Kasumi-1 (cell line): ENCODE measurements at regions not wholly inside any gene's neighbourhood (a gene's known extent, or its start where the extent isn't known, plus 50 kb on each side); places are given as distances from the start of the nearest gene placed in this dataset.
A peak's percentile ranks its signal among the peaks of the same experiment; 100 is the strongest.

Experiments
- DNase-seq, 2 experiments: peaks; one replicate each; lab custom pipeline; 2025; lab: John Stamatoyannopoulos, UW

DNA sequence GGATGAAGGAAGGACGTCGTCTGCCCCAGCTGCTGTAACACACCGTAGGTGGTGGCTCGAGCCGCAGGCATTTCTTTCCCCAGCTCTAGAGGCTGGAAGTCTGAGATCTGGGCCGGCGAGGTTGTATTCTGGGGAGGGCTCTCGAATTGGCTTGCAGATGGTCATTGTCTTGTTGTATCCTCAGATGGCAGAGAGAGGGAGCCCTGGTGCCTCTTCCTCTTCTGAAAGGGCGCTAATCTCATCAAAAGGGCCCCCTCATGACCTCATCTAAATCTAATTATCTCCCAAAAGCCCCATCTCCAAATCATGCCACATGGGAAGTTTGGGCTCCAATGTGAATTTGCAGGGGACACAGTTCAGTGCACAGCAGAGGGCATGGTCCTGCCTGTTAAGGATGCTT lies 109.0 kb downstream of the SIK1 start:
- no peak for DNase-seq

DNA sequence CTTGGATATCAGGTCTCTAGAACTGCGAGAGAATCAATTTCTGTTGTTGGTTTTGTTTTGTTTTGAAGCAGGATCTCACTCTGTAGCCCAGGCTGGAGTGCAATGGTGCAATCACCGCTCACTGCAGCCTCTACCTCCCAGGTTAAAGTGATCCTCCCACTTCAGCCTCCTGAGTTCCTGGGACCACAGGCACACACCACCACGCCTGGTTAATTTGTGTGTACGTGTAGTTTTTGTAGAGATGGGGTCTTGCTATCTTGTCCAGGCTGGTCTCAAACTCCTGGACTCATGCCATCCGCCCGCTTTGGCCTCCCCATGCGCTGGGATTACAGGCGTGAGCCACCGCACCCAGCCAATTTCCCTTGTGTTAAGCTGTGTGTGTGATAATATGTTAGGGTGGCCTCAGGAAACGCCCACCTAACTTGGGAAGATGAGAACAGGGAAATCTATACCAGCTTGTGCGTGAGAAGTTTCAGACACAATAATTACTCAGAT lies 109.6 kb downstream of the SIK1 start:
- no peak for DNase-seq

DNA sequence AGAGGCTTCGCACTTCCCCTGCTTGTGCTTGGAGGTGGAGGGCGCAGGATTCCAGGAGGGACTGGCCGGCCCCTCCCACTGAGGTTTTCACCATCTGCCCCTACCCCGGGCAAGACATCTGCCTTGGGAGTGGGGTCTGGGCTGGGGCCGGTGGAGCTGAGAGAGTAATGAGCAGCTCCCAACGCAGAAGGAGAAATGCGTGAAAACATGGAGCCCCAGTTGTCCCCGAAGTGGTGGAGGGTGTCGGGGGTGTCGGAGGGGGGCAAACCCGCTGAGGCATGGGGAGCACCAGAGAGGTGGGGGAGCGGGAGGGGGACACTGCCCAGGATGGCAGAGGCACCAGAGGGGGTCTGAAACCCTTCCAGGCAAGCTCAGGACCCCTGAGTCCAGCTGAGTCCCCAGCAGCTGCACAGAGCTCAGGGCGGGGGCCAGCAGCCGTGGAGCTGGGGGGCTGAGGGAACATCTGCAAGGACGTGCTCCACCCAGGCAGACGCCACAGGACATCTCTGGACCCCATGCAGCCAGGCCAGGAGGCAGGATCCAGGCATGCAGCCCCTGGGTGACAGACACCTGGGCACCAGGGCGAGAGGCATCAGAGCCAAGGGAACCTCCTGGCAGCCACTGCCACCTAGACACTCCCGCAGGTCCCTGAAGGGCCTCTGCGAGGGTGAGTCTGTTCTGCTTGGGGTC lies 110.6 kb downstream of the SIK1 start:
- no peak for DNase-seq

DNA sequence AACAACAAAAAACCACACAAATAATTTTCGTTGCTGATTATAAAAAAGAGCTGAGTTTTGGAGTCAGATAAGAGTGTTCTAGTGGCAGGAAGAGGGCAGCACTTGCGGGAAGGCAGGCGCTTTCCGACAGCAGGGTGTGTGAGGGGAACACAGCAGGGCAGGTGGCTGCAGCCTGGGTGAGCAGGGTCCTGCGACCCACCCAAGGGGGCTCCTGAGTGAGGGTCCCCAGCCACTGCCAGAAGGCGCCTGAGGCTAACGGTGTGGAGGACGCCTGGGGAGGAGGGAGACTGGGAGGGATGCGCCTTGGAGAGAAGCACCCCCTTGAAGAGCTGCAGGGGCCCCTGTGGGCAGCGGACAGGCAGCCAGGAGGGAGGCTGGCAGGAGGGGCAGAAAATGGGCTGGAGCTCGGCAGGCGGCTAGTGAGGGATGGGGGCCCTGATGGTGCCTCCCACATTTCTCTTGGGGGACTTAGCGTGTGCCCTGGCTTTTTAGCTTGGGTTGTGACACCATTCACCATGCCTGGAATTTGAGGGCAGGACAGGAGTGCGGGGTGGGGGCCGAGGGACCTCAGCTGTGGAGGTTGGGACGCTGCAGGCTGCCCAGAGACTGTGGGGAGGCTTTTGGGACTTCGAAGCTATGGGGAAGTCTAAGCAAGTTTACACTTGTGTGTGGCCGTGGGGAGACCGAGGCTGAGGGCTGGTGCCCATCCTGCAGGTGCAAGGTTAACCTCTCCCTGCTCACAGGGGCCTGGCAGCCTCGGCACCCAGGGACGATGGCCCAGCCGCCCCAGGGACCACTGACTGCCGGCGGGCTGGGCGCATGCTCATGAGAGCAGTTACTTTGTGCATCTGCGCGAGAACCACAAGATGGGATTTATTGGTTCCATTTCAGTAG lies 111.4 kb downstream of the SIK1 start:
- DNase-seq: peak; percentile 21 to 29

DNA sequence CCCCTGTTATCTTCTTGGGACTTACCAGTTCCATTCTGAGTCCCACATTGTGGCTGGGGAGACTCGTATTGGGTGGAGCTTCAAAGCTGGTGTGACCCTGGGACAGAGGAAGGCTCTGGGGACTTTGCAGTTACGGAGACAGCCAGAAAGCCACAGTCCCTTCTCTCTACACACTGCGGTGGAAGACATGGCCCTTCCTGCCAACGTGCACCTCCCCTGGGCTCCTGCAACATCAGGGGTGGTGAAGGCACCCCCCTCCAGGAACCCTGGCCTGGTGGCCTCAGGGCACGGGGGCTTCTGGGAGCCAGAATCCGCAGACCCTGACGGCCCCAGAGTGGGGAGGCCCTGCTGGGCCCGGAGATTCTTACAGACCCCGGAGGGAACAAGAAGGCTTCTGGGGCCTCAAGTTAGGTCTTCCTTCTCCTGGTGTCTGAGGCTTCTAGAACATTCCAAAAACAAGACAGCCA lies 113.0 kb downstream of the SIK1 start:
- no peak for DNase-seq

DNA sequence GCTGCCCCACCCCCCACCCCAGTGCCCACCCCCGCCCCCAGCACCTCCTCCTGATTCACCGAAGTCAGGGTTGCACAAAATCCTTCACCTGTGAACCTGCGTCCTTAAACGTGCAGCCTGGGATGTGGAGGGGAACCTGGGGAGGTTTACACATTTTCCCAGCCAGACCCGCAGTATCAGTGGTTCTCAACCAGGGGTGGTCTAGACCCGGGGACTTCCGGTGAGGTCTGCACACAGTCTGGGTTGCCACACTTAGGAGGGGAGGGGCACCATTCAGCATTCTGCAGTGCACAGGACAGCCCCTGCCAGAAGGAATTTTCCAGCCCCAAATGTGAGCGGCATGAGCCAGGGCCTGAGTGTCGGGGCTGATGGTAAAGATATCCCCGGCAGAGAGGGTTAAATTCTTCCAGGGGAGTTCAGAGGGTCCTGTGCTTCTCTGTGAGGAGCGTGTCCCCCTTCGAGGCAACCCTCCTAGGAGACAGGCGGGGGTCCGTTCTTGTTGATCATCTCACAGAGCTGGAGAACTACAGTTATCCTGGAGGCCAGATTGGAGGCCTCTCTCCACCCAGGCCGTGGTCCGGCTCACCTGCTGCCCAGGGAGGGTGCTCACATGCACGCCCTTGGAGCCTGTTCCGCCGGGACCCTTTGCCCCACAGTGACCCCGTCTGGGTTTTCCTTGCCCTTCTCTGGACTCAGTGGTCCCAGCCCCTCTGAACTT lies 113.6 kb downstream of the SIK1 start:
- DNase-seq: no peak

DNA sequence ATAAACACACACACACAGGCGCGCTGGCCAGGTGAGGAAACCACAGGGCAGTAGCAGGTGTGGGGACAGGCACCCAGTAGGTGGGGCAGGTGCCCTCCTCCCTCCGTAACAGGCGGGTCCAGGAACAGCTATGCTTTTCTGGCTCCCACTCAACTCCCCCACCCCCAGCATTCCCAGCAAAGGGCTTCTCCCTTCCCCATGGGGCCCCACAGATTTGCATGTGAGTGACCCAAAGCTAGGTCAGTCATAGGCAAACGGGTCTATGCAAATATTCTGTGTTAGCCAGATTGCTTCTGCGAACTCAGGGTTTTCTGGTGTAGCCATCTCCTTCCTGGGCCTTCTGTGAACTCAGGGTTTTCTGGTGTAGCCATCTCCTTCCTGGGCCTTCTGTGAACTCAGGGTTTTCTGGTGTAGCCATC lies 114.2 kb downstream of the SIK1 start:
- DNase-seq: no peak

DNA sequence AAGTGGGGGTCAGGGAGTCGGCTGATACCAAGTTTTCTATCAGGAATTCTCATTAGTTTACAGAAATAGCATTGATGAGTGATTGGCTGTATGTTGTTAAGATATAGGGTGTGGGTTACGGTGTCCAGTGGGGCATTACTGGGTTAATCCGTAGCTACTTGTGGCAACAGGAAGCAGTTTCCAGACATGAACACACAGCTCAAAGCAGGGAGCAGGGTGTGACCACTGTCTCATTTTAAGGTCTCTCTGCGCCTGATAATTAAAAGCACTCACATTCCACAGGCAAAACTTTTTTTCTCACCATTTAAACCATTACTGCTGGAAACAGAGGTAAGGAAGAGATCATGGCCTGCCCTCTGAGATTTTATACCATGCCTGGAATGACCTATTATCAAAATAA lies 114.9 kb downstream of the SIK1 start:
- DNase-seq: no peak

DNA sequence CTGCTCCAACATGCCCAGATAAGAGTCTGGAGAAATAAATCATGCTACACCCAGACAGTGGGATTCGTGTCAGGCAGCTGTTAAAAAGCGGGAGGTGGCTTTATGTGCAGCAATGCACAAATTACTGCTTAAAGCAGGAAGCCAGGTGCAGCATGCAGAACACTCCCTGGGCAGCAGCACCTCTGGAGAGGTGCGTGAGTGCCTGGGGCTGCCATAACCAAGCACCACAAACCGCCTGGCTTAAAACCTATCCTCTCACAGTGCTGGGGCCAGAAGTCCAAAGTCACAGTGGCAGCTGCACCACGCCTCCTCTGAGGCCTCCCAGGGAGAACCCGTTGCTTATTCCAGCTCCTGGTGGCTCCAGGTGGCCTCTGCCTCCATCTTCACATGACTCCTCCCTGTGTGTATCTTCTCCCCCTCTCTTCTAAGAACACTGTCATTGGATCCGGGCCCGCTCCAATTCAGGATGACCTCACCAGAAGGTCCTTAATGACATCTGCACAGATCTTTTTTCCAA lies 115.6 kb downstream of the SIK1 start:
- no peak for DNase-seq

DNA sequence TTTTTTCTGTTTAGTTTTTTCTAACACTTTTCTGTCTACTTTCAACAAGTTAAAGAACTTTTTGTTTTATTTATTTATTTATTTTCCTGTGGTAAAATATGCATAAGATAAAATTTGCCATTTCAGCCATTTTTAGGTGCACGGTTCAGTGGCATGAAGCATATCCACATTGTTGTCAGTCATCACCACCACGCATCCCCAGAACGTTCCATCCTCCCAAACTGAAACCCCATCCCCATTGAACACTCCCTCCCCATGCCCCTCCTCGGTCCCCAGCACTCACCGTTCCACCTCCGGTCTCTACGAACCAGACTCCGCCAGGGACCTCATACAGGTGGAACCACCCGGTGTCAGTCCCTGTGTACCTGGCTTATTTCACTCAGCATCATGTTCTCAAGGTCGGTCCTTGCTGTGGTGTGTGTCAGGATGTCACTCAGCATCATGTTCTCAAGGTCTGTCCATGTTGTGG lies 118.1 kb downstream of the SIK1 start:
- no peak for DNase-seq

DNA sequence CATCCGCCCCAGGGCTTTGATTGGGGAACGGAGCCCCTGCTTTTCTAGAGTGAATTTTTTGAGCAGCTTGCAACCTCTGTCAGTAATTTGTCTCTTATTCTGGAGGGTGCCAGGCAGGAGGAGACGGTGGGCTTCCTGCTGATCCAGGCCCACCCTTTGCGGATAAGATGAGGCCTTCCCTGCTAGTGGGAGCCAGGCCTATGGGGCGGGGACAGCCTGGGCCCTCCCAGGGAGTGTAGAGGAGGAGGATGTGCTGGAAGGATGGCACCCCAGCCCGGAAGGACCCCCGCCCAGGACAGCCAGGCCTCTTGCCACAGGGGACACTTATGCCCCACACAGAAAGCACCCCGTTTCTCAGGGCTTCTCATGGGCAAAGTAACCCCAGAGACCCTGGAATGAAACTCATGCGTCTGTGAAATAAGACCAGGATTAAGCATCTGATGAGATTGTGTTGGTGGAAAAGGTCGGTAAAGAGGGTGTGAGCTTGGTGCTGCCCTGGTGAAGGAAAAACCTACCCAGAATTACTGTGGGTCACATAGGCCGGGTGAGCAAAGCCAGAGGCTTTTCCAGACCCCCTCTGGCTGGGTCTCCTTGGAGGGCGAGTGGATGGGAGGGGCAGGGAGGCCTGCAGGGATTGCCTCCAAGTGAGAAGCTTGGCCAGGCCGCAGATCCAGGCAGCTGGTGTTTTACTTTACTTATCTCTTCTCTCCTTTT lies 118.7 kb downstream of the SIK1 start:
- no peak for DNase-seq

DNA sequence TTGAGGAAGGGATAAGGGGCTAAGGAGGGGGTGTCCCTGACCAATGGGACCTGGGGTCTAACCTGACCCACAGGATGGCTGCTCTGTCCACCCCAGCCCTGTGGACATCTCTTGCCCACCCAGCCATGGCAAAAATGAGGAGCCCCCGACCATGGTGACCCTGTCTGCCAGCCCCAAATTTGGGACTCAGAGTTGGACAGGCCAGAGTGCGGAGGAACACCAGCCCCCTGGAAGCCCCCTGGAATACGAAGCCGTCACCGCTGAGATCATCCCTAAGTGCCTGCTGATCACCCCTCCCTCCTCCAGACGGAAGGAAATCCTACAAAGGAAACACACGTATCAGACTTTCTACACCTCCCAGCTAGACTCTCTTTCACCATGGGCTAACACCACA lies 119.3 kb downstream of the SIK1 start:
- no peak for DNase-seq

DNA sequence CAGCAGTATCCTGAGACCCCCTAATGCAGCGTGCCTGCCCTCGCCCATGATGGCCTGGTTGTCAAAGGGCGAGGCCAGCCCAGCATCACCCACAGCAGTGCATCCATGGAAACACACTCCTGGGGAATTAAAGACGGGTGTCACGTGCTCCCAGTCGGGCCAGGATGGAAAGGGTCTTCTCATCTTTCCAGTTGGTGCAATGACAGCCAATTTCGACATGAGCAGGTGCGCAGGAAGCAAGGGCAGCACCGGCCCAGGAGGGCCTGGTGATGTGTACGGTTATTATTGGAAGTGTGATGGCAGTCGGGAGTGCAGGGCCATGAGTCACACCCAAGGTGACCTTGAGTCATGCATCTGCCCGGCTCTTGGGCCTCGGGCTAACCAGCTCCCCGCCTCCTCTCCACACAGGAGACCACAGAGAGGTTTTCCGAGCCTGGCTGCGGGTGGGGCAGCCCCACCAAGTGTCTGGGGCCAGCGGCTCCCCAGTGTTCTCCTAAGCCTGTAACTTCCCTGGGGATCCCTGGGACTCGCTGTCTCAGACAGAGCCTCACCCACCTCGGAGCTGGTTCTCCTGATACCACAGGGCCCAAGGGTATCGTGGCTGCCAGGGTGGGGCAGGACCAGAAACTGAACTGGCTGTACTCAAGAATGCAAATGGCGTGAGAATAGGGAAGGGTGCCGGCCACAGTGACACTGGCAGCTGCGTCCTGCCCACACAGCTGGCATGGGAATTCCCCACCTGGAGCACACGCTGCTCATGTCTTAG lies 119.8 kb downstream of the SIK1 start:
- no peak for DNase-seq

DNA sequence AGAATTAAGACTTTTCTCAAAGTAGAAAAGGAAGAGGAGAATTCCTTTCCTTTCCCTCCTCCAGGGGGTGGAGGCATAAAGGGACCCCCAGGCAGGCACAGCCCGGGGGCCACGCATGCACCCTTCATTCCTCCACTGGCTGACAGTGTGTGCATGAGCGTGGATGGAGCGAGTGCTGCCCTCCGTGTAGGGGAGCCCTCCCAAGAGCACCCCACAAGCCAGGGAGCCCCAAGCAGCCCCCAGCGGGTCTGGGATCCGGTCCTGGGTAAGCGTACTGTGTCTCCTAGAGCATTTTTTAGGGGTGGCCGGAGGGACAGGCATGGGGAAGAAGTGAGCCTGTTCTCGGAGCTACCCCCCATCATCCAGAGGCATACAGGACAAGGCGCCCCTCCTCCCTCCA lies 120.5 kb downstream of the SIK1 start:
- no peak for DNase-seq

DNA sequence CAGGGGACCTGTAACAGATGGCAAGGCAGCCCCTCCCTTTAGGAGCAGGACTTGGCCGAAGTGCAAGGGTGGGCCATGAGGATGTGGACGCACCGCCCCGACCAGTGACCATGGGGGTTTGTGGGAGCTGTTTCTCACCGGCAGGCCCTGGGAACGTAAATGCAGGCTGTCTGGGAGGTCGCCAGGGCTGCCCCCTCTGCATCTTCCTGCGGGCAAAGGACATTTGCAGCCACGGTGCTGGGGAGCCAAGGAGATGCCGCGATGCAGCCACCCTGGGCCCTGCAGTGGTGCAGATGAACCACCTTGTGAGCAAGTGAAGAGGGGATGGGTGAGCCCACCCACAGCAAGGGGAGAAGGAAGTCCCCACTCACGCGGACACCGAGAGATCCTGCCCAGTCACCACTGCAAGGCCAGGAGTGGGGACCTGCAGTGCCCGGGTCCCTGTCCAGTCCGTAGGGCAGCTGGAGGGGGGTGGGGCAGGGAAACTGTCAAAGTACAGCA lies 121.1 kb downstream of the SIK1 start:
- no peak for DNase-seq

DNA sequence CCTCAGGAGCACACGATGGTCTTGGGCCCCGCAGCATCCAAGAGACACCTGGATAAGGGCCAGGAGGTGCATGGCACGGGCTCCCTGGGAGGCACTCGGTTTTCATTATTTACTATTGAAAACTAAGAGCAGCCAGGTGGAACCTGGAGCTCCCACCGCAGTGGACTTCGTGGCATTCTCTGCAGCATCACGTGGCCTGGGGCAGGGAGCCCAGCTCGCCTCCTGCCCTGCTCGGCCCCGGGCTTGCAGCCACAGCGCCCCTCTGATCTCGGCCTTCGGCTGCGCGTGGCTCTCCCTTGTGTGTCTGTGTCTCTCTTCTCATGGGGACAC lies 121.6 kb downstream of the SIK1 start:
- no peak for DNase-seq

DNA sequence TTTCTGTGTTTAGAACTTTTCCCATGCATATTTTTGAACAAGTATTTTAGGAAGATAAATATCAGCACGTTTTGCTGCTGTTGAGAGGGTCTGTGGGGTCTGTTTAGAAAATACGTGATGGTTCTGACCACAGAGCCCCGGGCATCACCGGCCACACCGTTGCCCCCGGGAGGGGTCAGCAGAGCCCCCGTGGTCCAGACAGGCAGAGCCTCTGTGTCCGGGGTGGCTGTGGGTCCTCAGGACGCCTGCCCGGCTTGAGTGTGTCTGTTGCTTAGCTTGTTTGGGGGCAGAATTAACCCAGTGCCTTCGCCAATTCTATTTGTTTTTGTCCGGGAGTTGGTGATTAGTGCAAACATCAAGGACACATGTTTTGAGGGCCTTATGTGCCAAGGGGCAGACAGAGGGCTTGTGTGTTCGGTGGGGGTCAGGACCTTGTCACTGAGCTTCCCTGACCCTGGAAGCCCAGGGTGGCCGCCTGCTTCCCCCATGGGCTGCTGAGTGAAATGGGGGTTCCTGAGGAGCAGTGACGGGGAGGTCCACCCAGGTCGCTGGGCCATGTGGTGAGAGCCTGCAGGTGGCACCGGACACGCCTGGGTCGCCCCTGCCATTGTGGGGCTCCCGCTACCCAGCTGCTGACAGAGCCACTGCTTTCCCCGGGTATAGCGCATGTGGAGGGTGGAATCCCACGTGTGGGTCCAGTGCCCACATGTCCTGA lies 122.2 kb downstream of the SIK1 start:
- no peak for DNase-seq

DNA sequence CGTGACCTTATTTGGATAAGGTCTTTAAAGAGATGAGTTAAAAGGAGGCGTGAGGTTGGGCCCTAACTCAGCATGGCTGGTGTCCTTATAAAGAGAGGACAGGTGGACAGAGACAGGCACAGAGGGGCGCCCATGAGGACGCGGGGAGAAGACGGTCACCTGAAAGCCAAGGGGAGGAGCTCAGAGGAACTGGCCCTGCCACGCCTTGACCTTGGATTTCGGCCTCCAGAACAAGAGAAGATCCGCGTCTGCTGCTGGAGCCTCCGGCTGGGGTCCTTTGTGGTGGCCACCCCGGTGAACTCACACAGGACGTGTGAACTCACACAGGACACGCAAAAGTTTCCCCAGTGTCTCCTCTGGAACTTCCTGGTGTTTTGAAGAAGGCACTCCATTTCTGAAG lies 122.7 kb downstream of the SIK1 start:
- DNase-seq: no peak

DNA sequence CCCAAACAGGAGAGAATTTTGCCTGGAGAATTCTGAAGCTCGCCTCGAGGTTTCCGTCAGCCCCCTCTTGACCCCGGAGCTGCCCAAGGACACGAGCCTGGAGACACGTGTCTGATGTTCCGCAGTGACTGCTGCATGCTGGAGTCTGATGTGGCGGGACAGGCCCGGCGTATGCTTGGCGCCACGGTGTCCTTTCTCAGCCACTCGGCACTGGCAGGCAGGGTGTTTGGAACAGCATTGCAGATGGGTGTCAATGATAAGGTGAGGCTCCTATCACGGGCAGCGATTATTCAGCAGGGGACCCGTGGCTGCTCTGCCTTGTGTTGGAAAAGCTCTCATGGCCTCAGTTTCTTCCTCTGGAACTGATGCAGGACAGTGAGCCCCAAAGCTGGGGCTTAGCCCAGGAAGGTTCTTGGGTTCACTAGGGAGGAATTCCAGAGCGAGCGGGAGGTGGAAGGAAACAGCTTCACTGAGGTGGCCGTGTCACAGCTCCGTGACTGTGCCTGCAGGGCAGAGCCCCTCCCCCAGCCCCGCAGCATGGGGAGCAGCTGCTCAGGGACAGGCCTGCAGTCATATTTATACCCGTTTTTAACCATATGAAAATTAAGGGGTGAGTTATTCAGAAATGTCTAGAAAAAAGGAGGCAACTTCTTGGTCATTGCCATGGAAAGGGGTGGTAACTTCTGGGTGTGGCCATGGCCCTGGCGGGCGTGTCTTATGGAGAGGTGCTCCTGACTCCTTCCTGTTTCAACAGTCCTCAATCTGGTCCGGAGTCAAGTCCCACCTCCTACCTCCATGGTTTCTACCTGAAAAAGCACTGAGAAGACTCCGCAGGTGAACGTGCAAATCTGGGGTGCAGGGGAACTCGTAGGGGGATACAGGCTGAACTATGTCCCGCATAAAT lies 123.4 kb downstream of the SIK1 start:
- no peak for DNase-seq
